GM19099 (cell line): ENCODE measurements at regions not wholly inside any gene's neighbourhood (a gene's known extent, or its start where the extent isn't known, plus 50 kb on each side); places are given as distances from the start of the nearest gene placed in this dataset.

ENCODE experiments used
- POLR2A ChIP-seq: IDR thresholded peaks from 3 replicates; pipeline ENCODE4 v1.6.1; 2011; ENCODE audit warnings: low read depth; ENCODE audit not compliant: insufficient read length; ENCODE audit errors: extremely low read depth

DNA sequence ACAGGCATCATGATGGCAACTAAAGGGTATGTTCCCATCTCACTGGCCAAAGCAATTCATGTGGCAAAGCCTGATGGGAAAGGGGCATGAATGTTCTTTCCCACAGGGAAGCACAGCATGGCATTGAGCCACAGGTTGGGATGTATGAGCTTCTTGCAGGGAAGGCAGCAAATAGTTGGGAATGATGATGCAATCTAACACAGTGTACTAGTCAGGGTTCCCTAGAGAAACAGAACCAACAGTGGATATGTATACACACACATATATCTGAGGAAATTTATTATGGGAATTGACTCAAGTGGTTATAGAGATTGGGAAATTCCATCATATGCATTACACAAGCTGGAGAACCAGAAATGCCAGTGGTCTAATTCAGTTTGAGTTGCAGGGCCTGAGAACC lies 253.6 kb upstream of the NPVF start:
- TF ChIP-seq POLR2A = no peak

DNA sequence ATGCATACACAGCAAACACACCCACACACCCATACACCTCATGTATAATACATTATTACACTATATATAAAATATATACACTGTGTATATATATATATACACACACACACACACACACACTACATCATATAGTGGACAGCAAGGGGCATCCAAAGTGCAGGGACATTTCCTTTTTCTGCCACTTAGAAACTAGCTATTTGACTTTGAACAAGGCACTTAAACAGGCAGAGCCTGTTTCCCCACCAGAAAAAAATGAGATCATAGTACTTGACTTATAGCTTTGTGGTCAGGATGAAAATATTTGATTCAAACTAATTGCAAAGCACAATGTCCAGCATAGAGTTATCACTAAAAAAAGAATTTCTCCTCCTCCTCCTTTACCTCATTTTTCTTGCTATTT lies 254.3 kb upstream of the NPVF start:
- no peak for TF ChIP-seq POLR2A

DNA sequence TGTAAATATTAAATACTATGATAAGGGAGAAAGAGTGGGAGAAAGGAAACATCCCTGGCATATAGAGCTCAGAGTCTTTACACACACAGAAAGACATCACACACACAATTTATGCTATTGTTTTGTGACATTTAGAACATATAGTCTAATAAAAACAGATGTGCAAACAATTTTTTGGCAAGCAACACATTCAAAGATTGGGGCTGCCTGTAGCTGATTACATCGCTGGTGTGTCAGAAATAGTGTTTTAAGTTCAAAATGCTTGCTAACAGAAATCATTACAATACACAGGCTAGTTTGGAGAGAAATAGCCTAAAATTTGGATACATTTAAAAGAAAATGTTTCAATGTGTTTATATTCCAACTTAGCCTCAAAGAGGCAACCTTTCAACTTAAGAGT lies 256.7 kb upstream of the NPVF start:
- no peak for TF ChIP-seq POLR2A

DNA sequence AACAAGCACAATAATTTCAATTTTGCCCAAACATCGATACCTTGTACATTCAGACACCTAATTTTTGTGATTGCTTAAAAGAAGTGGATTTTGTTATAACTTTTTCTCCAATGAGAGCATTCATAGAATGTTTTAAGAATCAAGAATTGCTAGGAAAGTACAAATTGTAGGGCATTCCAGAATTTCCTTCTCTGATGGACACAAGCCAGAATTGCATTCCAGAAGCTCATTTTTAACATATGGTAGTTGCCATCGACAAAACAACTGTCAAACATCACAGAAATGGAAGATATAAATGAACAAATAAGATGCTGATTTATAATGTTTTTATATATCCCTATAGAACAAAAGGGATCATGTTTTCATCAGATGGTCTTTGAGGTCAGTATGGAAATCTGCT lies 258.4 kb upstream of the NPVF start:
- no peak for TF ChIP-seq POLR2A

DNA sequence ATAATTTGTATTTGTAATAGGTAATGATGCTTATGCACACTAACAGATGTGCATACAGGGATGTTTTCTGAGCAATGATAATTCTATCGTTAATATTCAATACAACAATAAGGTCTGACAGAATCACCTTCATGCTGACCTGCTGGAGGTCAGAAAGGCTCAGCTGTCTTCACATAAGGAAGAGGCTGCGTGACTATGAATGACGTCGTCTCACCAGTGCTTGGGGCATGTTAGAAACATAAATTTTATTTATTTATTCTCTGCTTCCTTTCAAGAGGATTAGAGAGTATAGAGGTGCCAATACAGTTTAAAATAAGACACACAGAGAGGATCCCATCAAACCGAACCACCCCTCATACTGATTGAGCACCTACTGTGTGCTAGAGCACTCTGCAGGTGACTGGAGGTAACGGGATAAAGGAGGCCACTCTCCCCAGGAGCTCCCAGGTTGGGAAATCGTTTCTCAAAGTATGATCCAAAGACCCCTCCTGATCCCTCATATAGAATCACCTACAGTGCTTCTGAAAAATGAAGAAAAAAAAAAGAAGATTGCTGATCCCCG lies 265.6 kb upstream of the NPVF start:
- no peak for TF ChIP-seq POLR2A

DNA sequence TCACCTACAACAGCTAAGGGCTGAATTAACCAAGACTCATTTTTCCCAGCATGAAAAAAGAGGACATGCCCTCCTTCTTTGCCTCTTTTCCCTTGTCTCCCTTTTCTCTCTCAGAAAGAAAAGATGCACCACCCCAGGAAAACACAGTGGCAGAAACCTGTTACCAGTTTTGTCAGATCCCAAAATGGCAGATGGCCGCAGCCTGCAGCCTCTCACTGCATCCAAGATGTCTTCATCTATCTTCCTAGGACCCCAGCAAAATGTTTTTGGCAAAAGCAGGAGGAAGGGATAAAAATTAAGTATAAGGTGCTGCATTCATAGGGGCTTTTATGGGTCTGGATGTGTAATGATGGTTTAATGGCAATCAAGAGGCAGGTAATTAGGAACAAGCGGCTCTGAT lies 266.6 kb upstream of the NPVF start:
- TF ChIP-seq POLR2A = no peak

DNA sequence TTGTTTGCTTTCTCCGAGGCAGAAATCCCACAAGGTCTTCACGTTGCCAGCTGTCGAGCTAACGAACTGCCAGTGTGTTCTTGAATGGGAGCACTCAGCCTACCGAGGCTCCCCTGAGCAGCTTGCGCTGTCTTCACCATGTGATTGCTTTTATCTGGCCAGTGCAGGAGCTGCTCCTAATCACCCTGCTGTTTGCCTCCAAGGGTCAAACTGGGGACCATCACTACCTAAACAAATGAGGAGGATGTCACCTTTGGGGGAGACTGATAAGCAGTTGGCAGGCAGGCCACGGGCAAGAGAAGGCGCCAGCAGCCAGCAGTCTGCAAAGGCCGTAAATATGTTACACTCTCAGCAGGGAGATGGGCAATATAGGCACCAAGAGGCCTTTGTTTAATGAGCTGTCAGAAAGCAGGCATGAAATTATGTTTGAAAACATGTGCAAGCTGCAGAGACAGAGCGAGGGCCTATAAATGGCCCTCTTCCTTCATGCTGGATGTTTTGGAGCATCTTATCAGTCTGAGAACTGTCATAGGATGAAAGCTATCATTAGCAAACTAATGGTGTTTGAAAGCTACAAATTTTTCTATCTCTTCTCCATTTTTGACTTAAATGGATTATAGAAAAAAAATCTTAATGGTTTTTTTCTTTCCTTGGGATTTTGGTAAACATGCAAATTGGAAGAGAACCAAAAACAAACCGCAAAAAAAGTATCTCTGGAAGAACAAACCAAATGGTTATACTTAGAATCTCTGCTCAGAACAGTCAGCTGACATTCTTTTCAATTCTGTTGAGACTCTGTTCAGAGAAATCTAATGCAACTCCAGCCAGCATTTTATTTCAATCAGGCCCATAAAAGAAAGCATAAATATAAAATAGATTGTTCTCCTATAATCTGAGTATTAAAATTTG lies 267.3 kb upstream of the NPVF start:
- no peak for TF ChIP-seq POLR2A

DNA sequence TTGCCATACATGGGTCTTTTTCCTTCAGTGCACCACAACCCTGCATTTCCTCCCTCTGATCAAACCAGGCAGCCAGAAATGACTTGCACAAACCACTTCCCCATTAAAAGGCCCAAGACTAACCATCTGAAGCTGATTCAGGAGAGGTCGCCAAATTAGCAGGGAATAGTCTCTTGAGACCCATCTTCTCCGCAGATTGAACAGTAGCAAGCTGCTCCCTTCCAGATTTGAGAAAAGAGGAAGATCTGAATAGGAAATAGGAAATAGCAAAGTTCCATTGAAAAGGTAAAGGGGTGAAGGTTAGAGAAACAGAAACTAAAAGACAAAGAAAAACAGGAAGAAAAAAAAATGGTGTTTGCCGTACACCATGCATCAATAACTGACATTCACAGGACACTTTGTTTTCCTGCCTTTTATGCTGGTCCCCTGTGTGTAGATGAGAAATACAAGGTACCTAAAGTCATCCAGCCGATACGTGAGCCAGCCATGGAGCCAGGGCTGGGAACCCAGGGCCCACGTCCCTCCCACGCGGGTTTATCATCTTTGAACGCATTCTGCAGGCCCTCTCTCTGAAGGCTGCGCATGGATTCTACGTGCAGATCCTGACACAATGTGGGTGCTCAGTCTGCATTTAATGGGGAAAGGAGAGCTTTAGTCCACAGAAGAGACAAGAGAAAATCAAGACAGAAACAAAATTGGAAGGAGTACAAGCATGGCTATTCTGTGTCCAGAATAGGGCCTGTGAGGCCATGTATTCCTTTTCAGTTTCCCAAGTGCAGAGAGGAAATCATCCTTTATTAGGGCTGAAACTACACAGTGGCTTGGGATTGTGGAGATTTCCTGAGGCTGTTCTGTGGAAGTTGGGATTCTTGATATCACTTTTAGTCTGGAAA lies 268.4 kb upstream of the NPVF start:
- TF ChIP-seq POLR2A = no peak

DNA sequence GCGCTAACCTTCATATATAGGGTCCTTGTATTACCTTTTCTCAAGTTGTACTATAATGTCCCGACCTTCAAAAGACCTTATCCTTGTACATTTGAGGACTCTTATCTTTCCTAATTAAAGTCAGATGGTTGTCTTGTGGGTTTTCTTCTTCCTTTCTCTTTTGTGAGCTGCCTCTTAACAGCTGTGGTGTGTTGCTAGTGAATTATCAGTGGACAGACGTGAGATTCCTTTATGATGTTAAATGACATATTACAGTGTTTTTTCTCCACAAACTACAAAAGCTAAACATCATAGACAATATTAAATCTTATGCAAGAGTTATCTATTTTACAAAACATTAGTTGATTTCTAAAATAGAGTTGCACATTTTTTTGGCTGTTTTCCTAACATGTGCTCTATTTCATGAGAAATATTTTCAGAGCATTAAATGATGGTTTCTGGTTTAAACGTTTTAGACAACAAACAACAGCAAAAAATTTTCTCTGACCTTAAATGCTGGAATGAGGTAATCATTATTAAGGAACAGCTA lies 272.2 kb upstream of the NPVF start:
- no peak for TF ChIP-seq POLR2A

DNA sequence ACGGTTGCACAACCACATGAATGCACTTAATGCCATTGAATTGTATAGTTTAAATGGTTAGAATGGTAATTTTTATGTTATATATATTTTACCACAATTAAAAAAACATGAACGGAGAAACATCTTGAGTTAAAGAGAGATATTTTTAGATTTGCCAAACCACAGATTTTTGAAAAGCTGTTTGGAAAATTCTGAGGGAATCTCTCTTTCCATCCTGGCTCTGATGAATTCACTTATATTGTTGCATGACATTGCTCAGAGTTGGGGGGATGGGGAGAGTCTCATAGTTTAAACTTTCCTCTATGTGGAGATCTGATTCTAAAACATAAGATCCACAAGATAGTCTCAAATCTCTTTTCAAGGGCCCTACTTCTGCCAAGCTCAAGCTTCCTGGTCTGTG lies 275.0 kb upstream of the NPVF start:
- TF ChIP-seq POLR2A = no peak

DNA sequence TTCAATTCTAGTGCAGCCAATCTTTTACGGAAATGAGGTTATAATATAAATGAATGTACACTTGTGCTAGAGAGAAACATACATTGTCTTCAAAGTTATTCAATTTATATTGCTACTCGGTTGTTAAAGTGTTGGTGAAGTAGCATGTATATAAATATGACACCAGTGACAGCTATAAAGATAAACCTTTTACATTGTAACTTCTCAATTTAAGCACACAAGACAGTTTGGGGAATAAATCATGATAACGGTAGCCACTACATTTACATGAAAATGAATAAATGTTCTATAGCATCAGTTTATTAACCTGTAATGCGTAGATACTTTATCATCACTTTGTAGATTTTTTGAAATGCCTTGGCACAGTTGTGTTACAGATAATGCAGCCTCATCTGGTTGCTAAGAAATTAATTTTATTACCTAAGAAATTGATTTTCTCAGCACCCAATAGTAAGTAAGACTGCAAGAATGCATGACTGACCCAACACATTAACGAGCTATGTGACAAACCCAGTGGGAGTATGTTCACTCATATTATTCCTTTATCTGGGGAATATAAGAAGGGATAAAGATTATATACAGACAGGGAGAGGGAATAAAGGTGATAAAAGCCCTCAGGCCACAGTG lies 283.9 kb upstream of the NPVF start:
- TF ChIP-seq POLR2A = no peak

DNA sequence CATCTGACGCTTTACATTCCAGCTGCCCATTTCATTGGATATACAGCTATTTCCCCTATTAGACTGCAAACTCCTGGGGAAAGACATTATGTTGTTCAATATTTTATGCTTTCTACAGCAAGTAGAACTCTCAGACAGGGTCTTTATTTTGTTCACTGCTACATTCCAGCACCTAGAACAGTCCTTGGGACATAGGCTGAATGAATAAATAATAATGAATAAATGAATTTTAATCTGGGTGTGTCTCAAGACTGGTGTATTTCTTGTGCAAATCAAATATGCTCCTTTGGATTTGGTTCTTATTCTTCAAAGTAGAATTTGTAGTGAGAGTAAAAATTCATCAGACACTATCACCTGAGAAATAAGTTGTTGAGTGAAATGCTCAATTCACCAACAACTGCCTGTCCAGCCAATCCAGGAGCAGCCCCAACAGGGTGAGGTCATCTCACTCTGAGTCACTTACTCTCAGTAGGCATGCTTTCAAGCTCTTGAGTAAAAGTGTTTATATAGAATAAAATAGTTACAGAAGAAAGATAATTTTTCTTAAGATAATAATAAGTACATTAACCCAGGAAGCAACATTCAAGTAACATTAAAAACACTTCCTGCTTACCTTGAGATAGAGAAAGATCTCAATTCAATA lies 287.5 kb upstream of the NPVF start:
- no peak for TF ChIP-seq POLR2A

DNA sequence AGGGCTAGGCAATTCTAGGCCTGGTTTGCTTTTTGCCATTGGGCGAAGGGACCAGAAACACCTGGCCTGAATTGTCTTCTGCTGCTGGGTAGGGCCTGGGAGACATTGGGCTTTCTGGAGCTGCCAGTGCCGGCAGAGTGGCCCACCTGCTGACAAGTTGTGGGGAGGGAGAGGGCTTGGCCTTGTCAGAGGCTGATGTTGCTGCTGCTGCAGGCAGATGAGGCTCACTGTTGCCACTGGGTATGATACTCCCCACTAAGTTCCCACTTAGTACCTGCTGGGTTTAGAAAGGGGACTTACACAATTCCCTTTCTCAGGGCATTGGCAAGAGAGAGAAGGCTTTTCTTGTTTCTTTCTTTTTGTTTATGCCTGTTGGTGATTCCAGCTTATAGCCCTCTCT lies 289.6 kb upstream of the NPVF start:
- no peak for TF ChIP-seq POLR2A

DNA sequence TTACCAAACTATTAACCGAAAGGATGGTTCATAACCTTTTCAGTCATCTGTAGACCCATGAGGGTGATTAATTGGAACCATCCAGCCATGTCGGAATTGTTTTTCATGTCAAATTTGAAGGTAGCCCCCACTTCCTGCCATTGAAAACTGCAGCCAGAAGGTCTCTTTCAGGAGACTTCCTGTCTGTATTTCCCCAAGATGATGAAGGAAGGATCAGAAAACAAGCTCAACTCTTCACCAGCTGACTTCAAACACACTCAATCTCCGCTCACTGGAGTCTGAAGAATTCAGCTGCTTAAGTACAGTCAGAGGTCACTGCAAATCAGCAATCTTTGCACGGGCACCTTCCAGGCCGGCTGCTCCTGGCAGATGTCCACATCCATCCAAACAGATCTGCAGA lies 291.7 kb upstream of the NPVF start:
- no peak for TF ChIP-seq POLR2A
